Activated CD4-positive, alpha-beta T cell treated with anti-CD3 and anti-CD28 coated beads for 1 hour (primary cell): ENCODE measurements at regions not wholly inside any gene's neighbourhood (a gene's known extent, or its start where the extent isn't known, plus 50 kb on each side); places are given as distances from the start of the nearest gene placed in this dataset.

Experiments used
- DNase-seq: peaks from one replicate; pipeline ENCODE4 v3.0.0-alpha.2; 2020

- DNase-seq, result no peak
These were observed 51.3 kb upstream of the PITX1 start for GRCh38 chr5:135085133-135085935.
